Upper lobe of left lung (tissue), 6 donors: ENCODE measurements at regions not wholly inside any gene's neighbourhood (a gene's known extent, or its start where the extent isn't known, plus 50 kb on each side); places are given as distances from the start of the nearest gene placed in this dataset.

Source experiments
- ATAC-seq, 2 donors: fragments of 200-7000 bp; cut with Tn5 transposase; one replicate each; pipeline ENCODE4 v1.9.1; 2022; ENCODE audit warnings: mild to moderate bottlenecking in 2 of 2, moderate library complexity in 2 of 2; ENCODE audit not compliant: low FRiP score in 2 of 2
- DNase-seq, 2 donors: peaks; one replicate each; pipeline ENCODE4 v3.0.0-alpha.2; 2019 to 2020
- H3K27ac ChIP-seq, 4 donors: fragments of 200-600 bp; sonication (generic); one replicate each; pipeline ENCODE4 v1.5.1; 2016 to 2019
- H3K27me3 ChIP-seq, 4 donors: fragments of 200-600 bp; sonication (generic); one replicate each; pipeline ENCODE4 v1.5.1; 2017 to 2019
- H3K36me3 ChIP-seq, 4 donors: fragments of 200-600 bp; sonication (generic); one replicate each; pipeline ENCODE4 v1.5.1; 2016 to 2019
- H3K4me1 ChIP-seq, 4 donors: fragments of 200-600 bp; sonication (generic); one replicate each; pipeline ENCODE4 v1.5.1; 2018 to 2019
- H3K4me3 ChIP-seq, 4 donors: fragments of 200-600 bp; sonication (generic); one replicate each; pipeline ENCODE4 v1.5.1; 2017 to 2019; ENCODE audit warnings: mild to moderate bottlenecking in 2 of 4, moderate library complexity in 1 of 4
- H3K9me3 ChIP-seq, 4 donors: fragments of 200-600 bp; sonication (generic); one replicate each; pipeline ENCODE4 v1.5.1; 2018 to 2019
- EP300 ChIP-seq, 4 donors: sonication (generic); formaldehyde crosslinking; IDR thresholded peaks; one replicate each; pipeline ENCODE4 v1.5.1; 2017; ENCODE audit warnings: antibody characterized with exemption in 4 of 4, control low read depth in 2 of 4
- POLR2A ChIP-seq, 4 donors: fragments of 450-650 bp; IDR thresholded peaks; one replicate each; pipeline ENCODE4 v1.5.1; 2016 to 2017; ENCODE audit warnings: antibody characterized with exemption in 4 of 4, mild to moderate bottlenecking in 2 of 4
- POLR2AphosphoS5 ChIP-seq, 2 donors: sonication (generic); formaldehyde crosslinking; IDR thresholded peaks; one replicate each; pipeline ENCODE4 v1.5.1; 2017; ENCODE audit warnings: antibody characterized with exemption in 2 of 2
- WGBS, 2 donors: methylation state at CpG; one replicate each; pipeline ENCODE4 v1.1.5; 2017 to 2018; 5-methylcytosine and 5-hydroxymethylcytosine counted together
- TF ChIP-seq, protein P1 (sequence below), 6 experiments: fragments of 450-650 bp in 4 of 6; fragments of 200-600 bp in 2 of 6; sonication (generic) in 2 of 6; IDR thresholded peaks; one replicate each; pipeline ENCODE4 v1.5.1; 2016 to 2019; ENCODE audit warnings: antibody characterized with exemption in 6 of 6
- donor health status: DM: no; HTN: no; CAD: no; lungs with moderate emphysema.
- donor health status: DM: no; HTN: yes; CAD: no; lungs with severe emphysema.

DNA sequence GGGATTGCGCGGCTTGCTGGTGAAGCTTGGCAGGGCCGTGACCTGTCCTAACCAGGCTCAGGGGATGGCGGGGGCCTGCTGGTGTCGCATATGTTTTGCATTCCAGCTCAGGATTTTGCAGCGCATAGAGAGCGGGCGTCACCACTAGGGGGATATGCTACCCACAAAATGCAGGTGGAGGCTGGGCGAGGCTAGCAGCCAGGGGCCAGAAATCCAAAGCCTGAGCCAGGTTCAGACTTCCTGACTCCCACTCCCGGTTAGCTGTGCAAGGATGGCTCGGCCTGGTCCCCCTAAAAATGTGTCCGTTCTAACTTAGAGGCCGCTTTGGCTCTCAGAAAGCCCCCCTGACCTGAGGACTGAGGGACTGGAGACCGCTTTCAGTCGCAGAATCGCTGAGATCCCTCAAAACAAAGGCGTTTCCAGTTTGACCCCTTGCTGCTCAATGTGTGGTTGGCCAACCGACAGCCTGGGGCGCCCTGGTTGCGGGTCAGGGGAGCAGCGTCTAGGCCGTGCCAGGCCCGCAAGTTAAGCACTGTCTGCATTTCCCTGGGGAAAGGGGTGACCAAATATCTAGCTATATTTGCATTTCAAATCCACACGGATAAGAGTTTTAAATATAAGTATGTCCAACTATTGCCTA is 361.1 kb upstream of the AMELY start:
- 0% methylated on average over 2 of the region's 24 CpGs; no CpG with 5 or more reads in 1 of the 2 donors for WGBS, 2 donors
- TF ChIP-seq POLR2A (IDR thresholded peaks at IDR 0.05) (no peak), POLR2AphosphoS5 (IDR thresholded peaks at IDR 0.05) (no peak), EP300 (IDR thresholded peaks at IDR 0.05) (no peak)
- TF ChIP-seq, protein P1, sequence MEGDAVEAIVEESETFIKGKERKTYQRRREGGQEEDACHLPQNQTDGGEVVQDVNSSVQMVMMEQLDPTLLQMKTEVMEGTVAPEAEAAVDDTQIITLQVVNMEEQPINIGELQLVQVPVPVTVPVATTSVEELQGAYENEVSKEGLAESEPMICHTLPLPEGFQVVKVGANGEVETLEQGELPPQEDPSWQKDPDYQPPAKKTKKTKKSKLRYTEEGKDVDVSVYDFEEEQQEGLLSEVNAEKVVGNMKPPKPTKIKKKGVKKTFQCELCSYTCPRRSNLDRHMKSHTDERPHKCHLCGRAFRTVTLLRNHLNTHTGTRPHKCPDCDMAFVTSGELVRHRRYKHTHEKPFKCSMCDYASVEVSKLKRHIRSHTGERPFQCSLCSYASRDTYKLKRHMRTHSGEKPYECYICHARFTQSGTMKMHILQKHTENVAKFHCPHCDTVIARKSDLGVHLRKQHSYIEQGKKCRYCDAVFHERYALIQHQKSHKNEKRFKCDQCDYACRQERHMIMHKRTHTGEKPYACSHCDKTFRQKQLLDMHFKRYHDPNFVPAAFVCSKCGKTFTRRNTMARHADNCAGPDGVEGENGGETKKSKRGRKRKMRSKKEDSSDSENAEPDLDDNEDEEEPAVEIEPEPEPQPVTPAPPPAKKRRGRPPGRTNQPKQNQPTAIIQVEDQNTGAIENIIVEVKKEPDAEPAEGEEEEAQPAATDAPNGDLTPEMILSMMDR (IDR thresholded peaks at IDR 0.05), result no peak
- no peaks in the 10 kb centered on the region for H3K9me3 ChIP-seq
- H3K4me1 ChIP-seq, result no peaks in the 10 kb centered on the region
- H3K27me3 ChIP-seq, result no peaks in the 10 kb centered on the region
- peak overlapping the region in 2 of 4 donors; percentile 86 to 87 for H3K27ac ChIP-seq
- peak overlapping the region in 2 of 4 donors; percentile 72 to 78 for H3K4me3 ChIP-seq
- ATAC-seq (peak in 1 of 2 donors; percentile 60), DNase-seq (peak in 1 of 2 donors; percentile 61)
- no peaks in the 10 kb centered on the region for H3K36me3 ChIP-seq

GRCh38 chrY:7263773-7264172 is 352.2 kb upstream of the AMELY start:
- Histone ChIP-seq H3K36me3 (no peaks in the 10 kb centered on the region), H3K9me3 (no peaks in the 10 kb centered on the region), H3K27me3 (no peaks in the 10 kb centered on the region), H3K4me1 (no peaks in the 10 kb centered on the region), H3K27ac (no peak overlapping the region), H3K4me3 (no peak overlapping the region)
- 80% methylated on average over 1 of the region's 29 CpGs; no CpG with 5 or more reads in 1 of the 2 donors for WGBS, 2 donors
- no peak for ATAC-seq
- DNase-seq, result peak in 1 of 2 donors; percentile 66
- TF ChIP-seq POLR2AphosphoS5 (IDR thresholded peaks at IDR 0.05) (no peak), EP300 (IDR thresholded peaks at IDR 0.05) (no peak), POLR2A (IDR thresholded peaks at IDR 0.05) (no peak)
- TF ChIP-seq, protein P1 (IDR thresholded peaks at IDR 0.05), result no peak

DNA sequence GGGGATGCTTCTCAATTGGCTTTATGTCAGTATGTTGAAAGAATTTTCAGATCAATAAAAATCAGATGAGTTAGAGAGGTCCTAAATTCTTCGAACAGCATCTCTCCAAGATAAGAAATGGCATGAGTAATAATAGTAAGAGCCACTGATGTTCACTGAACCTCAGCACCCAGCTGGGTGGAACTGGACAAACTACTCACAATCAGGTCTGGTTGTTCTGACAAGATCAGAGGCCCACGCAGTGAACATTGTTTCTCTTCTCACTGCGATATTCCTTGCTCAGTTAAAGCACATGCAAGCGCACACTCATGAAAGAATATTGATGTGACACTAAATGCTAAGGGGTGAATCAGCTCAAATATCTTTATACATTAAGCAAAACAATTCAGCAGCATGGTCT is 351.0 kb upstream of the AMELY start:
- Histone ChIP-seq H3K9me3 (no peaks in the 10 kb centered on the region), H3K27ac (no peak overlapping the region), H3K27me3 (no peaks in the 10 kb centered on the region), H3K36me3 (no peaks in the 10 kb centered on the region), H3K4me1 (no peaks in the 10 kb centered on the region), H3K4me3 (no peak overlapping the region)
- no peak for ATAC-seq
- TF ChIP-seq, protein P1 (IDR thresholded peaks at IDR 0.05), result no peak
- no peak for TF ChIP-seq POLR2AphosphoS5 (IDR thresholded peaks at IDR 0.05)
- WGBS, 2 donors, result 93% methylated on average over 2 of the region's 4 CpGs; no CpG with 5 or more reads in 1 of the 2 donors
- no peak for DNase-seq

- TF ChIP-seq POLR2AphosphoS5 (IDR thresholded peaks at IDR 0.05), result no peak
- no peak for TF ChIP-seq POLR2A (IDR thresholded peaks at IDR 0.05)
- TF ChIP-seq, protein P1 (IDR thresholded peaks at IDR 0.05), result no peak
- TF ChIP-seq EP300 (IDR thresholded peaks at IDR 0.05), result no peak
- H3K36me3 ChIP-seq, result no peaks in the 10 kb centered on the region
- DNase-seq (no peak), ATAC-seq (no peak)
- no peaks in the 10 kb centered on the region for H3K4me1 ChIP-seq
- no peak overlapping the region for H3K27ac ChIP-seq
- no peak overlapping the region for H3K4me3 ChIP-seq
- no peaks in the 10 kb centered on the region for H3K9me3 ChIP-seq
- no peaks in the 10 kb centered on the region for H3K27me3 ChIP-seq
- WGBS, 2 donors, result 27% methylated on average over 6 of the region's 6 CpGs; no CpG with 5 or more reads in 1 of the 2 donors
Observed at GRCh38 chrY:7261254-7261653, 349.7 kb upstream of the AMELY start.

GRCh38 chrY:7240101-7240500 is 328.5 kb upstream of the AMELY start:
- DNase-seq (no peak), ATAC-seq (no peak)
- Histone ChIP-seq H3K27me3 (no peaks in the 10 kb centered on the region), H3K9me3 (no peaks in the 10 kb centered on the region), H3K4me3 (no peak overlapping the region), H3K4me1 (no peaks in the 10 kb centered on the region), H3K27ac (no peak overlapping the region), H3K36me3 (no peaks in the 10 kb centered on the region)
- 57% methylated on average over 6 of the region's 6 CpGs; no CpG with 5 or more reads in 1 of the 2 donors for WGBS, 2 donors
- no peak for TF ChIP-seq POLR2A (IDR thresholded peaks at IDR 0.05)
- TF ChIP-seq, protein P1 (IDR thresholded peaks at IDR 0.05), result no peak
- no peak for TF ChIP-seq POLR2AphosphoS5 (IDR thresholded peaks at IDR 0.05)
- TF ChIP-seq EP300 (IDR thresholded peaks at IDR 0.05), result no peak
